ENCODE measurements at regions not wholly inside any gene's neighbourhood (a gene's known extent, or its start where the extent isn't known, plus 50 kb on each side); places are given as distances from the start of the nearest gene placed in this dataset.

DNA sequence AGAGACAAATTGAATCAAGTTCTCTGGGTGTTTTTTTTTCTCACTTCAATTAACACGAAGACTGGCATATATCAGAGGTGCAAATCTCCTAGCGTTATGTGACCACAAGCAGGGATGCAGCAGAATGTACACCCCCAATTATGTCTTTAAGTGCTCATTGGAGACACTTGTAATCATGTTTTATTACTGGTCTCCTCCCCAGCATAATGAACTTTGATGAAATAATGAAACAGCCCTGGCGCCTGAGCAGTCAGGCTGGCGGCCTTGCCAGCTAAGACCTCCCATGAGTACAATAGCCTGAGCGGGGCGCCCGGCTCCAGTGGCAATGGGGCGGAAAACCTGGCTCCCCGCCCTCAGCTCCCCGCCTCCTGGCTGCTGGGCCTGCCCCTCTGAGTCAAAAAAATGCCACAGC is 209.4 kb upstream of the MSX2 start:
- intact Hi-C loops (cut with DNase I): loop anchor here (10.0 kb wide), 1 partner anchor 290 kb away; no protein-coding TSS in a partner anchor
- DNase-seq (ENCODE audit: low spot score) (no peak), ATAC-seq (no peak)

- intact Hi-C loops (cut with DNase I): loop anchor here (10.0 kb wide), 1 partner anchor 288 kb away; no protein-coding TSS in a partner anchor
- DNase-seq (ENCODE audit: low spot score): no peak
- no peak for ATAC-seq
Observed at GRCh38 chr5:174516741-174517140, 207.6 kb upstream of the MSX2 start.

DNA sequence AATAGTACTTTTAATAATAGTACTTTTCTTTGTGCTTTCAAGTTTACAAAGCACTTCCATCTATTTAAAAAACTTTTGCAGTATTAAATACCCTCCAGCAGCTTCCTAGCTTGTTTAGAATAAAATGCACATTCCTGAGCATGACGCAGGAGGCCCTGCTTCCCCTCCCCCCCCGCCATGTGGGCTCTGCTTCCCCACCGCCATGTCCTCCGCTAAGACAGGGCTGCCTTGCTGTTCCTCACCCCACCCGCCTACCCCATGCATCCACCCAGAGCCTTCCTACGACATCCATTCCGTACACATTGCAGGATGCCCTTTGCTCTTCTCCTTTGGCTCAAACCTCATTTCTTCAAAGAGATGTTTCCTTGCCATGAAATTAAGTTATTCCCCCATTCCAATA is 205.9 kb upstream of the MSX2 start:
- intact Hi-C loops (cut with DNase I): loop anchor here (10.0 kb wide), 1 partner anchor 286 kb away; no protein-coding TSS in a partner anchor
- ATAC-seq (no peak), DNase-seq (ENCODE audit: low spot score) (no peak)

DNA sequence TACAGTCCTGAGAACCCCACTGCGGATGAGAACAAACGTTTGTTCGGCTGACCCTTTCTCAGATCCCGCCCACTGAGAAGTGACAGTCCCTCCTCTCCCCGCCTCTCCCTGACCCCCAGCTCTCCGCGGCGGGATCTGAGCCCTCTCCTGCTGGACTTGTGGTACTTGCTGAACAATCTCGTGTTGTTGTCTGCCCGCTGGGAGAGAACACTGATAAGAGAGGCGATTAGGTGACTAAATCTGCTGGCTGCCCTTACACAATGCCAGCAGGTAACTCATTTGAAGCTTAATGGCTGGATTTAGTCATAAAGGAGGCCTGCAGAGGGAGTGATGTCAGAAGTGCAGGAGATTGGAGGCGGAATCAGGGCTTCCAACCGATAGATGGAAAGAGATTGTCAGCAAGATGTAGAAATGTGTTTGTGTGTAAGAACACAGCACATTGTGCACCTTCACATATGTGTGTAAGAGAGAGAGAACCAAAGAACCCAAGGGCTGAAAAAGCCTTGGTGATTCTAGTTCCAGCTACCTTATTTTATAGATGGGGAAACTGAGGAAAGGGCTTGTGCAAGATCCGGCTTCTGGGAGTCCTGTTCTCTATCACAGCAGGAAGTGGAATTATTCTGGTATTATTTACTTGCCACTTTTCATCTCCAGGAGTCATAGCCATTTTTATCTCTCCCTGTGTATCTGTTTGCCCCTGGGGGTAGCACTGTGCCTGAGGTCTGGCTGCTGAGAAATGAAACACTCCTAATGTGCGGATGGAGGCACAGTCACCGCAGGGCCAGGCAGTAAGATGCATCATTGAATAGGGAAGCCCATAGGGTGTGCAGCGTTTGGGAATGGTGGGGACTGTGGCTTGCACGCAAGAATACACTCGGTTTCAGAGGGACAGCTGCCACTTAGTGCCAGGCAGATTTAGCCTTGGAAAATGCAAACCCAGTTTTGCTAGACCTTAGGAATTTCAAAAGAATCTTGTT is 203.7 kb upstream of the MSX2 start:
- intact Hi-C loops (cut with DNase I): no loop called here
- DNase-seq (ENCODE audit: low spot score): no peak
- no peak for ATAC-seq

DNA sequence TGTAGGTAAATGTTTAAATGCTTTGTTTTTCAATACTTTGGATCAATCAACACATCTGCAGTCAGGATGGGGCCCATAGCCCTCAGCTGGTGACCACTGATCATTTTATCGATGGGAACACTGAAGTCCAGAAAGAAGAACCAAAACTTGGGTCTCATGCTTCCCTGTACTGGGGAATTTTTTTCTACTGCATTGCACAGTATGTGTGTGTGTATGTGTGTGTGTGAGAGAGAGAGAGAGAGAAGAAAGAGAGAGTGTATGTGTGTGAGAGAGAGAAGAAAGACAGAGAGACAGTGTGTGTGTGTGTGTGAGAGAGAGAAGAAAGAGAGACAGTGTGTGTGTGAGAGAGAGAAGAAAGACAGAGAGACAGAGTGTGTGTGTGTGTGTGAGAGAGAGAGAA is 202.9 kb upstream of the MSX2 start:
- intact Hi-C loops (cut with DNase I): no loop called here
- DNase-seq (ENCODE audit: low spot score): no peak
- no peak for ATAC-seq

GRCh38 chr5:174522480-174523260 is 201.7 kb upstream of the MSX2 start:
- intact Hi-C loops (cut with DNase I): no loop called here
- no peak for DNase-seq (ENCODE audit: low spot score)
- ATAC-seq: no peak

- intact Hi-C loops (cut with DNase I): no loop called here
- no peak for ATAC-seq
Observed at GRCh38 chr5:174523311-174524071, 200.9 kb upstream of the MSX2 start.

DNA sequence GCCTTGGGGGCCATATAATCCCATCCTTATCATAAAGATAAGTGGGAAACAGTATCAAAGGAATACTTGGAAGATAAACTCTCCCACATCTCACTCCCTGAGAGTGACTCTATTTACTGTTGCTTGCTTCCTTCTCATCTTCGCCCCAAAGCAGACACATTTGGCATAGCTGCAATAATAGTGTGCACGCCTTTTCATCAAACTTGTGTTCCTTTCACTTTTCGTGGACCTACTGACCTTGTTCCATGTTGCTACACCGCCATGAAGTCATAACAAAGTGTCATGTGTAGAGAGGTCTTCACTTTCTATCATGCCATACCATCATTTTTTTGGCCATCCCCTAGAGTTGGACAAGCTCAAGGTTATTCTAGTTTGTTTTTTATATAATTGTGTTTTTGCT is 200.0 kb upstream of the MSX2 start:
- ATAC-seq: no peak
- DNase-seq (ENCODE audit: low spot score): no peak
- intact Hi-C loops (cut with DNase I): no loop called here

More at GRCh38 chr5:174523311-174524071, 200.9 kb upstream of the MSX2 start:
- no peak for DNase-seq (ENCODE audit: low spot score)

DNA sequence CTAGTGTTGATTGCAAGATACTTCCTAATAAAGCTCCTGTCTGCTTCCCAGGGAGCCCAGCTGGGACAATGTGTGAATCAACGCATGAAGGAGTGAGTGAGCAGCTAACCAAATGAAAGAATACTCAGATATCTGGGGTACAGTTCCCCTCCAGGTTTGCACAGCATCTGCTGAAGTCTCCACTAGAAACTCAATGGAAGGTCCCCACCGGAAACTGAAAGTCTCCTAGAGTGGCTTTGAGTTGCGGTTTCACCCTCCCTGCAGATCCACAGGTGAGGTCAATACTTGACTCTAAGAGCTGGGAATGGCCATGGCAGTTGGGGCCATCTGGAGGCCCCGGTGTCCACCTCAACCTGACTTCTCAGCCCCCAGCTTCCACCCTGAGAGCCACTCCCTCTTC is 198.2 kb upstream of the MSX2 start:
- DNase-seq (ENCODE audit: low spot score) (no peak), ATAC-seq (no peak)
- intact Hi-C loops (cut with DNase I): no loop called here

- intact Hi-C loops (cut with DNase I): no loop called here
- DNase-seq (ENCODE audit: low spot score) (no peak), ATAC-seq (no peak)
Observed at GRCh38 chr5:174527916-174528540, 196.4 kb upstream of the MSX2 start.

GRCh38 chr5:174528821-174529544 is 195.4 kb upstream of the MSX2 start:
- DNase-seq (ENCODE audit: low spot score): no peak
- intact Hi-C loops (cut with DNase I): no loop called here
- no peak for ATAC-seq

- no peak for ATAC-seq
- intact Hi-C loops (cut with DNase I): no loop called here
Observed at GRCh38 chr5:174529925-174530681, 194.3 kb upstream of the MSX2 start.

DNA sequence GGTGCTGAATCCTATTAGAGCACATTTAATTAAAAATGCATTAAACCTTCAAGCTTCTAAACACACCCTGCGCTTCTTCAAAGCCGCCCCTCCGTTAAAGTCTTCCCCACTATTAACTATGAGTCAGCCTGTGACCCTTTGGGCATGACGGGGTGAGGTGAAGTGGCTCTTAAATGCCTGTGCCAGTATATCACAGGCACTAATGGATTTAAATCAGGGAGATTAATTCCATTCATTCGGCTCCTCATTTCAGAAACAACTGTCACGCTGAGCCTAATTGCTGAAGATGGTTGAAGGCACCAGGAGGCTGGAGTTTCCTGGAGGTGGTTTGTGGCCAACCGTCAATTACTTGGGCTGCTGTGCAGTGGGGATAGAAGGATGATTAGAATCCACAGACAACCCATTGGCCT is 192.6 kb upstream of the MSX2 start:
- no peak for ATAC-seq
- DNase-seq (ENCODE audit: low spot score): no peak
- intact Hi-C loops (cut with DNase I): no loop called here

More at GRCh38 chr5:174529925-174530681, 194.3 kb upstream of the MSX2 start:
- DNase-seq (ENCODE audit: low spot score): no peak

- DNase-seq (ENCODE audit: low spot score) (peak; percentile 72), ATAC-seq (peak; percentile 89)
- intact Hi-C loops (cut with DNase I): no loop called here
Observed at GRCh38 chr5:174532455-174533453, 191.6 kb upstream of the MSX2 start.

- ATAC-seq (no peak), DNase-seq (ENCODE audit: low spot score) (no peak)
- intact Hi-C loops (cut with DNase I): no loop called here
Observed at GRCh38 chr5:174533751-174534241, 190.6 kb upstream of the MSX2 start.

- no peak for ATAC-seq
- intact Hi-C loops (cut with DNase I): no loop called here
- DNase-seq (ENCODE audit: low spot score): no peak
Observed at GRCh38 chr5:174535669-174536068, 188.7 kb upstream of the MSX2 start.
